ENCODE measurements at regions not wholly inside any gene's neighbourhood (a gene's known extent, or its start where the extent isn't known, plus 50 kb on each side); places are given as distances from the start of the nearest gene placed in this dataset.
A peak's percentile ranks its signal among the peaks of the same experiment; 100 is the strongest.

- Mint-ChIP-seq H3K9me3 (peaks cover 6 to 12% (median 8%) of the 10 kb centered on the region in 5 donors), H3K27me3 (peaks cover 15 to 17% of the 10 kb centered on the region in 2 donors), H3K4me1 (no peaks in the 10 kb centered on the region), H3K4me3 (no peak overlapping the region), H3K36me3 (peaks cover 0 to 3% (median 0%) of the 10 kb centered on the region in 3 donors), H3K27ac (no peak overlapping the region)
- DNase-seq: peak in 1 of 5 donors; percentile 22
- no peaks in the 10 kb centered on the region for H3K36me3 ChIP-seq (ENCODE audit: insufficient read depth, low read length)
- H3K4me3 ChIP-seq (ENCODE audit: low read length): no peak overlapping the region
- ChIA-PET POLR2A (no interaction called here), CTCF (no interaction called here)
- no peaks in the 10 kb centered on the region for H3K27me3 ChIP-seq (ENCODE audit: insufficient read depth, low read length, poor library complexity, severe bottlenecking)
- no peak overlapping the region for H3K27ac ChIP-seq (ENCODE audit: low read depth, low read length)
- no peaks in the 10 kb centered on the region for H3K9me3 ChIP-seq (ENCODE audit: low read length)
- H3K4me1 ChIP-seq (ENCODE audit: insufficient read depth, low read length): no peaks in the 10 kb centered on the region
These were observed 250.1 kb downstream of the NDUFA10 start for GRCh38 chr2:239774933-239775622.

GRCh38 chr2:239774142-239774462 lies 251.0 kb downstream of the NDUFA10 start:
- Mint-ChIP-seq H3K27ac (no peak overlapping the region), H3K4me1 (no peaks in the 10 kb centered on the region), H3K4me3 (no peak overlapping the region), H3K36me3 (peaks cover 0 to 3% (median 0%) of the 10 kb centered on the region in 3 donors), H3K9me3 (peaks cover 6 to 12% (median 8%) of the 10 kb centered on the region in 5 donors), H3K27me3 (peaks cover 15 to 20% of the 10 kb centered on the region in 2 donors)
- peak in 1 of 5 donors; percentile 40 for DNase-seq
- H3K27ac ChIP-seq (ENCODE audit: low read depth, low read length): no peak overlapping the region
- H3K4me3 ChIP-seq (ENCODE audit: low read length): no peak overlapping the region
- H3K36me3 ChIP-seq (ENCODE audit: insufficient read depth, low read length): no peaks in the 10 kb centered on the region
- no peaks in the 10 kb centered on the region for H3K27me3 ChIP-seq (ENCODE audit: insufficient read depth, low read length, poor library complexity, severe bottlenecking)
- no peaks in the 10 kb centered on the region for H3K4me1 ChIP-seq (ENCODE audit: insufficient read depth, low read length)
- ChIA-PET POLR2A (no interaction called here), CTCF (no interaction called here)
- no peaks in the 10 kb centered on the region for H3K9me3 ChIP-seq (ENCODE audit: low read length)

- H3K27me3 Mint-ChIP-seq: peaks cover 15 to 26% of the 10 kb centered on the region in 2 donors
These were observed 251.7 kb downstream of the NDUFA10 start for GRCh38 chr2:239773228-239774141.

GRCh38 chr2:239772721-239773120 lies 252.4 kb downstream of the NDUFA10 start:
- H3K36me3 Mint-ChIP-seq: peaks cover 0 to 3% (median 0%) of the 10 kb centered on the region in 3 donors
- Histone ChIP-seq H3K27ac (ENCODE audit: low read depth, low read length) (no peak overlapping the region), H3K4me1 (ENCODE audit: insufficient read depth, low read length) (no peaks in the 10 kb centered on the region), H3K27me3 (ENCODE audit: insufficient read depth, low read length, poor library complexity, severe bottlenecking) (no peaks in the 10 kb centered on the region), H3K9me3 (ENCODE audit: low read length) (no peaks in the 10 kb centered on the region), H3K4me3 (ENCODE audit: low read length) (no peak overlapping the region), H3K36me3 (ENCODE audit: insufficient read depth, low read length) (no peaks in the 10 kb centered on the region)
- H3K9me3 Mint-ChIP-seq: peaks cover 6 to 12% (median 8%) of the 10 kb centered on the region in 5 donors
- H3K4me1 Mint-ChIP-seq: no peaks in the 10 kb centered on the region
- H3K27ac Mint-ChIP-seq: no peak overlapping the region
- DNase-seq: peak in 1 of 5 donors; percentile 7
- ChIA-PET CTCF (no interaction called here), POLR2A (no interaction called here)
- peaks cover 15 to 32% of the 10 kb centered on the region in 2 donors for H3K27me3 Mint-ChIP-seq
- H3K4me3 Mint-ChIP-seq: no peak overlapping the region

More at GRCh38 chr2:239773228-239774141, 251.7 kb downstream of the NDUFA10 start:
- peaks cover 0 to 3% (median 0%) of the 10 kb centered on the region in 3 donors for H3K36me3 Mint-ChIP-seq
- Histone ChIP-seq H3K4me3 (ENCODE audit: low read length) (no peak overlapping the region), H3K9me3 (ENCODE audit: low read length) (no peaks in the 10 kb centered on the region), H3K36me3 (ENCODE audit: insufficient read depth, low read length) (no peaks in the 10 kb centered on the region), H3K27me3 (ENCODE audit: insufficient read depth, low read length, poor library complexity, severe bottlenecking) (no peaks in the 10 kb centered on the region), H3K27ac (ENCODE audit: low read depth, low read length) (no peak overlapping the region), H3K4me1 (ENCODE audit: insufficient read depth, low read length) (no peaks in the 10 kb centered on the region)
- CTCF ChIA-PET: no interaction called here
- no peak for DNase-seq
- no peak overlapping the region for H3K27ac Mint-ChIP-seq
- POLR2A ChIA-PET: no interaction called here
- H3K4me3 Mint-ChIP-seq: no peak overlapping the region
- H3K9me3 Mint-ChIP-seq: peaks cover 6 to 12% (median 8%) of the 10 kb centered on the region in 5 donors
- no peaks in the 10 kb centered on the region for H3K4me1 Mint-ChIP-seq

GRCh38 chr2:239770246-239770639 lies 254.9 kb downstream of the NDUFA10 start:
- Mint-ChIP-seq H3K27ac (no peak overlapping the region), H3K9me3 (peaks cover 6 to 12% (median 8%) of the 10 kb centered on the region in 5 donors), H3K4me3 (no peak overlapping the region), H3K36me3 (peaks cover 0 to 3% (median 0%) of the 10 kb centered on the region in 3 donors), H3K4me1 (no peaks in the 10 kb centered on the region), H3K27me3 (peaks cover 9 to 21% of the 10 kb centered on the region in 2 donors)
- Histone ChIP-seq H3K27ac (ENCODE audit: low read depth, low read length) (no peak overlapping the region), H3K4me3 (ENCODE audit: low read length) (no peak overlapping the region), H3K36me3 (ENCODE audit: insufficient read depth, low read length) (no peaks in the 10 kb centered on the region), H3K4me1 (ENCODE audit: insufficient read depth, low read length) (no peaks in the 10 kb centered on the region), H3K9me3 (ENCODE audit: low read length) (no peaks in the 10 kb centered on the region), H3K27me3 (ENCODE audit: insufficient read depth, low read length, poor library complexity, severe bottlenecking) (no peaks in the 10 kb centered on the region)
- no peak for DNase-seq
- ChIA-PET CTCF (no interaction called here), POLR2A (no interaction called here)

GRCh38 chr2:239769554-239770245 lies 255.4 kb downstream of the NDUFA10 start:
- no peaks in the 10 kb centered on the region for H3K27me3 ChIP-seq (ENCODE audit: insufficient read depth, low read length, poor library complexity, severe bottlenecking)
- Mint-ChIP-seq H3K27me3 (peaks cover 6 to 21% of the 10 kb centered on the region in 2 donors), H3K9me3 (peaks cover 6 to 12% (median 8%) of the 10 kb centered on the region in 5 donors), H3K4me3 (no peak overlapping the region), H3K27ac (no peak overlapping the region), H3K36me3 (peaks cover 0 to 3% (median 0%) of the 10 kb centered on the region in 3 donors), H3K4me1 (no peaks in the 10 kb centered on the region)
- no peaks in the 10 kb centered on the region for H3K4me1 ChIP-seq (ENCODE audit: insufficient read depth, low read length)
- CTCF ChIA-PET: no interaction called here
- POLR2A ChIA-PET: no interaction called here
- no peaks in the 10 kb centered on the region for H3K36me3 ChIP-seq (ENCODE audit: insufficient read depth, low read length)
- peak in 1 of 5 donors; percentile 31 for DNase-seq
- H3K4me3 ChIP-seq (ENCODE audit: low read length): no peak overlapping the region
- no peak overlapping the region for H3K27ac ChIP-seq (ENCODE audit: low read depth, low read length)
- H3K9me3 ChIP-seq (ENCODE audit: low read length): no peaks in the 10 kb centered on the region

GRCh38 chr2:239768907-239769553 lies 256.1 kb downstream of the NDUFA10 start:
- POLR2A ChIA-PET: no interaction called here
- DNase-seq: peak in 1 of 5 donors; percentile 27
- CTCF ChIA-PET: no interaction called here

More at GRCh38 chr2:239768907-239769553, 256.1 kb downstream of the NDUFA10 start:
- no peak overlapping the region for H3K27ac ChIP-seq (ENCODE audit: low read depth, low read length)
- no peaks in the 10 kb centered on the region for H3K36me3 ChIP-seq (ENCODE audit: insufficient read depth, low read length)
- H3K4me1 Mint-ChIP-seq: no peaks in the 10 kb centered on the region
- H3K4me3 Mint-ChIP-seq: no peak overlapping the region
- peak overlapping the region in 1 of 8 donors; percentile 47 for H3K27ac Mint-ChIP-seq
- H3K9me3 ChIP-seq (ENCODE audit: low read length): no peaks in the 10 kb centered on the region
- no peaks in the 10 kb centered on the region for H3K27me3 ChIP-seq (ENCODE audit: insufficient read depth, low read length, poor library complexity, severe bottlenecking)
- peaks cover 0 to 3% (median 0%) of the 10 kb centered on the region in 3 donors for H3K36me3 Mint-ChIP-seq
- H3K27me3 Mint-ChIP-seq: peaks cover 5 to 20% of the 10 kb centered on the region in 2 donors
- H3K4me1 ChIP-seq (ENCODE audit: insufficient read depth, low read length): no peaks in the 10 kb centered on the region
- no peak overlapping the region for H3K4me3 ChIP-seq (ENCODE audit: low read length)
- peaks cover 6 to 12% (median 8%) of the 10 kb centered on the region in 5 donors for H3K9me3 Mint-ChIP-seq

All from CD8-positive, alpha-beta memory T cell (primary cell).